T-helper 1 cell treated with Interleukin-12 subunit alpha and Interleukin-12 subunit beta and Interleukin-4 antibody, amounts not matched to agents 30 μg/mL and 1 μg/mL, for 36 hours (primary cell): ENCODE measurements at regions not wholly inside any gene's neighbourhood (a gene's known extent, or its start where the extent isn't known, plus 50 kb on each side); places are given as distances from the start of the nearest gene placed in this dataset.

Experiments
- H3K27ac Mint-ChIP-seq: one replicate; pipeline ENCODE4 v1.8.0; 2021; ENCODE audit warnings: mild to moderate bottlenecking, mixed read lengths
- H3K27me3 Mint-ChIP-seq: one replicate; pipeline ENCODE4 v1.8.0; 2021; ENCODE audit warnings: low read depth, mixed read lengths
- H3K36me3 Mint-ChIP-seq: one replicate; pipeline ENCODE4 v1.8.0; 2021; ENCODE audit warnings: low read depth, mixed read lengths
- H3K4me1 Mint-ChIP-seq: one replicate; pipeline ENCODE4 v1.8.0; 2021; ENCODE audit warnings: low read depth, mixed read lengths
- H3K4me3 Mint-ChIP-seq: one replicate; pipeline ENCODE4 v1.8.0; 2021; ENCODE audit warnings: mild to moderate bottlenecking, moderate library complexity, mixed read lengths
- H3K9me3 Mint-ChIP-seq: one replicate; pipeline ENCODE4 v1.8.0; 2021; ENCODE audit warnings: mixed read lengths

DNA sequence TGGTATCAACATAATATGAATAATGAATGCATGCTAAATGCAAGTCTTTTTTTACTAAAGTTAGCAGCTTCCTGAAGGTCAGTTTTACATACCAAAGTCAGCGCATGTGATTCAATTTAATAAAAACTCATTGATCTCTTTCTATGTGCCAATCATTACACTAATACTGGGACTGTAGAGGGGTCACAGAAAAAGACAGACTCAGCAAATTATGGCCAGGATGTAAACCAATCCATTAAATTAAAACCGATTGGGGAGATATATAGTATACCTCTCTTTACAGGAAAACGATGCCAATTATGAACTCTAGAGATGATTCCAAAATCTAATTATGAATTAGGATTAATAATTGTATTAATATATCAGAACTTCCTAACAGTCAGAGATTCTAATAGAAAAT is 624.4 kb upstream of the PCDH20 start:
- no peak overlapping the region for H3K27ac Mint-ChIP-seq

DNA sequence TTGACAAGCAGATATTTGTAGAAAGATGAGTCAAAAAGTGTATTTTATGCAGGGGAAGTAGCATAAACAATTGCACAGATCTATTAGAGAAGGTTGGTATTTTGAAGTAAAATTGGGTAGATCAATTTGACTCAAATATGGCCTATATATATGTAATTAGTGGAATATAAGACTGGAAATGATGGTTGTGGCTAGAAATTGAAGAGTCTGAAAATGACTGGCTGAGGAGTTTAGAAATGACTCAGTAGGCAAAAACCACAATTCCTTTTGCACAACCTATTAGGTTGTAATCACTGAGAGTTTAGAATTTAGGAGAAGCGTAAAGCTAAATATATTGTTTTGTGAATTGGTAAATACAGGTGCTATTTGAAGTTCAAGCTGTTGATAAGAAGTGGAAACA is 622.6 kb upstream of the PCDH20 start:
- Mint-ChIP-seq H3K27ac (no peak overlapping the region), H3K36me3 (no peaks in the 10 kb centered on the region), H3K27me3 (no peaks in the 10 kb centered on the region), H3K9me3 (no peaks in the 10 kb centered on the region), H3K4me3 (no peak overlapping the region), H3K4me1 (no peaks in the 10 kb centered on the region)

More for the DNA sequence above, 624.4 kb upstream of the PCDH20 start:
- Mint-ChIP-seq H3K9me3 (no peaks in the 10 kb centered on the region), H3K4me1 (no peaks in the 10 kb centered on the region), H3K27me3 (no peaks in the 10 kb centered on the region), H3K4me3 (no peak overlapping the region), H3K36me3 (no peaks in the 10 kb centered on the region)

DNA sequence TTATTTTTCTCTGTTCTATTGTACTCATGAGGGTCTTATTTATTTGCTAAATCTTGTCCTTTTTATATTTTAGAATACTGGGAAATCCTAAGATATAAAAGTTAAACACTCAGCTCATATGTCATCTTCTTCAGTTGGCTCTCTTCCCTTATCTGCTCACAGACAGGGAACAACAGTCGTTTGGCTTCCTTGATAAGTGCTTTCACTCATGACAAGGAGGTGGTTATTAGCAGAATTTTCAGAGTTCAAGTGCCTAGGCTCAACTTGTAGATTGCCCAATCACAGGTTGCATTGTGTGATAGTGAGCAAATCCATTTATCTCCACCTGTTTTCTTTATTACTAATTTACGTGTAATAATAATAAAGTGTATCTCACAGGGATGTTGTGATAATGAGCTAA is 620.3 kb upstream of the PCDH20 start:
- Mint-ChIP-seq H3K27ac (no peak overlapping the region), H3K9me3 (no peaks in the 10 kb centered on the region), H3K27me3 (no peaks in the 10 kb centered on the region), H3K4me3 (no peak overlapping the region), H3K36me3 (no peaks in the 10 kb centered on the region), H3K4me1 (no peaks in the 10 kb centered on the region)

DNA sequence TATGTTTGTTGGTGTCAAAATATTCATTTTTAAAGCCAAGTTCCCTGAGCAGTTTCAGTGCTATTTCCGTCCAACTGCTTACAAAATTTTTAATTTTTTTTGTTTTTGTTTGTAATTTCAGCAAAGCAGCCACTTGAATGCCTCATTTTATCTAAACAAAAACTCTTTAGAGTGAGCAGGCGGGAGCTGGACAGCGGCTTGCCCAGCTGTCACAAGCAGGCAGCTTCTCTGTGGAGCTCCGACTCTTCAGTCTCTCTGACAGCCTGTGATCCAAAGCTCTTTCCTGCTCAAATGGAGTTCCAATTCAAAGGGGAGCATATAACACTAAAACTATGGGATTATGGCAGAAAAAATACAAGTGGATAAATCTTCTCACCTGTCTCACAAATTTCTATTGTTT is 618.3 kb upstream of the PCDH20 start:
- H3K4me3 Mint-ChIP-seq, result no peak overlapping the region
- H3K27me3 Mint-ChIP-seq, result no peaks in the 10 kb centered on the region
- no peaks in the 10 kb centered on the region for H3K9me3 Mint-ChIP-seq
- no peak overlapping the region for H3K27ac Mint-ChIP-seq
- no peaks in the 10 kb centered on the region for H3K4me1 Mint-ChIP-seq
- H3K36me3 Mint-ChIP-seq, result no peaks in the 10 kb centered on the region

DNA sequence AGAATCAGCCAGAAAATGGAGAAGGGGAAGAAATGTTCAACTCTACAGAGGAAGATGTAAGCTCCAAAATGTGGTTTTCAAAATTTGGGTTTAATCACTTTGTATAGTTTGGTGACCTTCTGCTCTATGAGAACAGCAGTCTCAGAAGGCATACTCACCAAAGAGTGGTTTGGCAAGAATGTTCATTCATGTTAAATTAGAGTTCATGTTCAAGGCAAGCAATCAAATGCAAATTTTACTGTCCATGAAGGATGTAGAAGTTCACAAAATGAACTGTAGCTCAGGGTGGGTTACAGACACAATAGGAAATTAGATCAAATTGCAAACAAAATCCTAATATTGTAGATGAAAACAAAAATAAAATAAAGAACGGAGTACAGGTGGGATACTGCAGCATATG is 606.7 kb upstream of the PCDH20 start:
- Mint-ChIP-seq H3K4me3 (no peak overlapping the region), H3K27me3 (no peaks in the 10 kb centered on the region), H3K4me1 (no peaks in the 10 kb centered on the region), H3K9me3 (no peaks in the 10 kb centered on the region), H3K36me3 (no peaks in the 10 kb centered on the region), H3K27ac (no peak overlapping the region)

DNA sequence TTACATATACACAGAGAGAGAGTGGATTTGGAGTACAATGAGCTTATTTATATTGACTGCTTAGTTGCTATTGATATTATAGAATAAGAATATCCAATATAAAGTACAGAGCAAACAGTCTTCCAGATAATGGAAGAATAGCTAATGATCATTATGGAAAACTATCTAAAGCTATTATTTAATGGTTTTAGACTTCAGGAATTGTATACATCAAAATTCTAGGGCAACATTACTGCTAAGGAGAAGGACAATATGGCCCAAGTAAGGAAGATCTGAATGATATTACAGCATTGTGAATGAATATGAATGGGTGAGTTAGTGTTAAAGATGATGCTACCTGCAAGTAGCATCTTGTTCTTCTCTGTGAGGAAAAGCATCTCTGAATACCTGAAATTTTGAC is 604.2 kb upstream of the PCDH20 start:
- no peak overlapping the region for H3K27ac Mint-ChIP-seq
- H3K4me1 Mint-ChIP-seq, result no peaks in the 10 kb centered on the region
- H3K27me3 Mint-ChIP-seq, result no peaks in the 10 kb centered on the region
- H3K9me3 Mint-ChIP-seq, result no peaks in the 10 kb centered on the region
- H3K4me3 Mint-ChIP-seq, result no peak overlapping the region
- H3K36me3 Mint-ChIP-seq, result no peaks in the 10 kb centered on the region

DNA sequence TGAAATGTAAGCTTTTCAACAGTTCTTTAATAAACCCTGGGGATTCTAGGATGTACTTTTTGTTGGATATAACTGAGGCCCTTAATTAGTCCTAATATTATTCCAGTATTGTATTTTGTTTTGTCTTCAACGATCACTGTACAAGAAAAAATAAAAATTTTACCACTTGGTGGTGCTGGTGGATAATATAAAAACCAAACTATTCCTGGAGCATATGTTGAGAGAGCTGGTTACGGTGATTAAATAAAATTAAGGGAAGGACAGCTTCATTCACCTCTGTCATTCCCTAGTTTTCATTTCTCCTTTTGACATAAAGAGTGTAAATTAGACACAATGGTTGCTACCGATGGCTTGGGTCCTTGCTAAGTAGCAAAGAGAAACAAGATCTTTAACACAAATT is 598.6 kb upstream of the PCDH20 start:
- Mint-ChIP-seq H3K36me3 (no peaks in the 10 kb centered on the region), H3K4me1 (no peaks in the 10 kb centered on the region), H3K9me3 (no peaks in the 10 kb centered on the region), H3K27me3 (no peaks in the 10 kb centered on the region), H3K27ac (no peak overlapping the region), H3K4me3 (no peak overlapping the region)

DNA sequence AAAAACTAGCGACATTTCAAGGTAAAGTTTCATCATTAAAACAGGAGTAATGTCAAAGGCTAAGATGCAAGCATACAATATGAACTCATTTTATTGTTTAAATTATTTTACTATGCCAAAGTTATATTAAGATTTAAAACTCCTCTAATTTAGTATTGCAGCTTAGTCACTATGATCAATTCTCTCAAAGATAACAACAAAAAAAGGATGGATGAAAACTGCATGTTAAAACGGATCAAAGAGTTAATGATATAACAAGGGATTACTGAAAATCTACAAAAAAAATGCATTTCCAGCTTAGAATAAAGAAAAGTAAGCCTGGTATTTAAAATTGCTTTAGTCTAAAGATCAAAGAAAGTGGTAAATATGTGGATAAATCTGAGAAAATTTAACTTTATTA is 587.8 kb upstream of the PCDH20 start:
- H3K36me3 Mint-ChIP-seq, result no peaks in the 10 kb centered on the region
- H3K27me3 Mint-ChIP-seq, result no peaks in the 10 kb centered on the region
- no peaks in the 10 kb centered on the region for H3K9me3 Mint-ChIP-seq
- H3K27ac Mint-ChIP-seq, result no peak overlapping the region
- H3K4me1 Mint-ChIP-seq, result no peaks in the 10 kb centered on the region
- H3K4me3 Mint-ChIP-seq, result no peak overlapping the region

DNA sequence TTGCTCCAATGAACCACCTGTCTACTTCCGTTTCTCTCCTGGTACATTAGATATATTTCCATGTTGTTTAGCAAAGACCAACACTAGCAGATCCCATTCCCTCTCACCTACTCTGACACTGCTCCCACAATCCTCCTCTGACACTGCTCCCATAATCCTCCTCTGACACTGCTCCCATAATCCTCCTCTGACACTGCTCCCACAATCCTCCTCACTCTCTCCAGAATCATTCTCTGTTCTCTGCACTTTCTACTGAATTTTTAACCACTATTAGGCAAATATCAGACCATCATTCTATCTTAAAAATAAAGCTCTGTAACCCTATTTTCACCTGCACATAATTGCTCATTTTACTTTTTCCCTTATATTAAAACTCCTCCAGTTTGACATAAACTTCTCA is 578.5 kb upstream of the PCDH20 start:
- Mint-ChIP-seq H3K9me3 (peaks cover 14% of the 10 kb centered on the region), H3K27me3 (no peaks in the 10 kb centered on the region), H3K4me1 (no peaks in the 10 kb centered on the region), H3K36me3 (no peaks in the 10 kb centered on the region), H3K27ac (no peak overlapping the region), H3K4me3 (no peak overlapping the region)

DNA sequence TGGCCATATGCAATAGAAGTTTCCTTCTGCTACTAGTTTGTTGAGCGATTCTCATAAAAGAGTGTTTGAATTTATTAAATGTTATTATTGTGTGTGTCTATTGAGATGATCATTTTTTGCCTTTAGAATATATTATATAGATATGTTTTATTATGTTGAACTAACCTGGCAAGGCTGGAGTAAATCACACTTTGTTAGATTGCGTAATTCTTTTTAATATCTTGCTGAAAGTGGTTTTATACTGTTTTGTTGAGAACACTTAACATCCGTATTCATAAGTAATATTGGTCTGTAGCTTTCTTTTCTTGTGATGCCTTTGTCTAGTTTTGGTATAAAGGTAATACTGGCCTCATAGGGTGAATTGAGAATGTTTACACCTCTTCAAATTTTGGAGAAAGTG is 574.3 kb upstream of the PCDH20 start:
- Mint-ChIP-seq H3K36me3 (no peaks in the 10 kb centered on the region), H3K27ac (no peak overlapping the region), H3K27me3 (no peaks in the 10 kb centered on the region), H3K9me3 (peaks cover 8% of the 10 kb centered on the region), H3K4me1 (no peaks in the 10 kb centered on the region), H3K4me3 (no peak overlapping the region)

DNA sequence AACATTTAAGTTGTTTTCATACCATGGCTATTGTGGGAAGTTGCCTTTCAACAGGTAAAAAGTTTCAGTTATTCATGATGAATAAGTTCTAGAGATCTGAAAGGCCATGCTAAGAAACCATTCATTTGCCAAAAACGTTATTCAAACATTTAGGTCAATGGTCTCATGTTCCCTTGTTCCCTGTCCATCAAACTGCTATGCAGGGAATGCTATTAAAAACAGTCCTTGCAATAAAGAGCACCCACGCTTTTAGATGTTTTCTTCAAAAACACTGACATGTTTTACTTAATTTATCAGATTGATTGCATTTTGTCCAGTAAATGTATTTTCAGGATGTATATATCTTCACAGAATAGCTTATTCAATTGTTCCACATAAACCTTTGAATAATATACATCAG is 573.2 kb upstream of the PCDH20 start:
- H3K4me3 Mint-ChIP-seq, result no peak overlapping the region
- H3K27ac Mint-ChIP-seq, result no peak overlapping the region
- H3K4me1 Mint-ChIP-seq, result no peaks in the 10 kb centered on the region
- H3K36me3 Mint-ChIP-seq, result no peaks in the 10 kb centered on the region
- no peaks in the 10 kb centered on the region for H3K9me3 Mint-ChIP-seq
- H3K27me3 Mint-ChIP-seq, result no peaks in the 10 kb centered on the region

DNA sequence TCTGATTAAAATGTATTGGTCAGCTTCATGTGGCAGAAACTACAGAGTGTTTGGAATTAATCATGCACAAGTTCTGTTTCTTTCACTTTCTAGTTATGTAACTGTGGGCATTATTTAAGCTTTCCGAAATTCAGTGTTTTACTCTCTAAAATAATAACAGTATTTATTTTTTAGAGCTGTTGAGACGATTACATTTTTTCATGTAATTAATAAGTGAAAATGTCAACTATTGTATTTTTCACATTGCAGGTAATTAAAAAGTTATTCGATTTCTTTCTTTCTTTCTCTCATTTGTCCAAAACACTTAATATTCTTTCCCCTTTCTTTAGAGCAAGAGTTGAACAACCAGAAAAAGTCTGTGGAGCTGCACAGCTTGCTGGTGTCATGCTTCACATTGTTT is 559.4 kb upstream of the PCDH20 start:
- H3K36me3 Mint-ChIP-seq, result no peaks in the 10 kb centered on the region
- no peak overlapping the region for H3K27ac Mint-ChIP-seq
- no peaks in the 10 kb centered on the region for H3K4me1 Mint-ChIP-seq
- H3K27me3 Mint-ChIP-seq, result no peaks in the 10 kb centered on the region
- no peak overlapping the region for H3K4me3 Mint-ChIP-seq
- peaks cover 8% of the 10 kb centered on the region for H3K9me3 Mint-ChIP-seq

DNA sequence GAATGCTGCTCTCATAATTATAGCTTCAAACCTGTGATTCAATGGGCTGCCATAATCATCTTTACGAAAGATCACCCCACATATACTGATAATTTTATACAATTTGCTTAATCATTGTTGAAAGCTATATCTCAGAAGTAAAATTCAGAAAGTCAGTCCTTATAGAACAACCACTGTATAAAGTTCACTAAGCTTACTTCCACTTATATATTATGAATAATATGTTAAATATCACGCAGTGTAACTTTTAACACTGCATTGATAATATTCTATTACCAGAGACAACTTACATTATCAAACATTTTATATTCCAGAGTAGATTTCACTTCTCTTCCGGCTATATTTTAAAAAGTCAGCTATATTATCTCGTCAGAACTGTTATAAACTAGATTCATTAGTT is 550.1 kb upstream of the PCDH20 start:
- no peaks in the 10 kb centered on the region for H3K36me3 Mint-ChIP-seq

DNA sequence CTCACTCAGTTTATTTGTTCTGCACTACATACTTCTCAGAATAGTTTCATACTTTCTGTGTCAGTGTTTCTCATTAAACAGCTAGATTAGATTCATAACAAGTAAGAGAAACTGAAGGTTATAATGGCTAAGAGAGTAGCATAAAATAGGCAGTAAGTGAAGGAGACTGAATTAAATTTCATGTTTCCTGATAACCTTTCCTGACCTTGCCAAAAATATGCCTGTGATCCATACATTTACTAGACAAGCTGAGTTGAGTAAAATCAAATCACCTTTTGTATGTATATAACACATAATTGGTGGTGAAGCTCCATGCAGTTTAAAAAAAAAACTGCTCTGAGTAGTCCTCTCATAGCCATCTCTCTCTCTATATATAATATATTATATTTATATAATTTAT is 545.3 kb upstream of the PCDH20 start:
- H3K4me3 Mint-ChIP-seq, result no peak overlapping the region
- no peak overlapping the region for H3K27ac Mint-ChIP-seq
- no peaks in the 10 kb centered on the region for H3K36me3 Mint-ChIP-seq
- no peaks in the 10 kb centered on the region for H3K9me3 Mint-ChIP-seq
- no peaks in the 10 kb centered on the region for H3K27me3 Mint-ChIP-seq
- no peaks in the 10 kb centered on the region for H3K4me1 Mint-ChIP-seq

More for the DNA sequence above, 550.1 kb upstream of the PCDH20 start:
- Mint-ChIP-seq H3K4me1 (no peaks in the 10 kb centered on the region), H3K27ac (no peak overlapping the region), H3K9me3 (no peaks in the 10 kb centered on the region), H3K4me3 (no peak overlapping the region), H3K27me3 (no peaks in the 10 kb centered on the region)

DNA sequence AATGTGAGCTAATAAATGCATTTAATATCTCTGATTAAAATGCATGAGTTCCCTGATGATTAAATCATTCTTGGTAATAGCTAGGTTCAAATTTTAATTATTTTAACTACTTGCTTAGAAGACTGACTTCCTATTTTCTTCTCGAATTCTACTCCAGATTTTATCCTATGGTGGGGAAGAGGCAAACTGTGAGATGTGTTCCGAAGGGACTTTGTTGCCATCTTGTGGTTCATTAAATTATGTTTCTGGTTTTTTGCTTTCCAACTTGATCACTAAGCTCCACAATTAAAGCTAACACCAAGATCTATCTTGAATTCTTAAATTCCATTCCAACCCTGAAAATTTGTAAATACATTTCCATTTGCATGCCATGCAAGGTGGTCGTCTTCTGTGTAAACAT is 538.4 kb upstream of the PCDH20 start:
- Mint-ChIP-seq H3K27me3 (no peaks in the 10 kb centered on the region), H3K4me3 (no peak overlapping the region), H3K36me3 (no peaks in the 10 kb centered on the region), H3K4me1 (no peaks in the 10 kb centered on the region), H3K9me3 (no peaks in the 10 kb centered on the region), H3K27ac (no peak overlapping the region)

DNA sequence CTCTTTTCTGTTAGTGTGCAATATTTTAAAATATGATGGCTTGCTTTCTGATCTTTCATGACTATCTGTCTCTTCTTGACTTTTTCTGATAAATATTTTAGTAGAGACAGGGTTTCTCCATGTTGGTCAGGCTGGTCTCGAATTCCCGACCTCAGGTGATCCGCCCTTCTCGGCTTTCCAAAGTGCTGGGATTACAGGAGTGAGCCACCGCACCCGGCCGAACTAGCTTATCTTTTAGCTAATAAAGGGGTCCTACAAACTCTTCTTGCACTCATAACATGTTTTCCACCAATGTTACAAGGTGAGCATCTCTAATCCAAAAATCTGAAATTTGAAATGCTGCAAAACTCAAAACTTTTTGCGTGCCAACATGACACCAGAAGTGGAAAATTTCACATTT is 535.2 kb upstream of the PCDH20 start:
- Mint-ChIP-seq H3K9me3 (peaks cover 4% of the 10 kb centered on the region), H3K4me1 (no peaks in the 10 kb centered on the region), H3K4me3 (no peak overlapping the region), H3K27me3 (no peaks in the 10 kb centered on the region), H3K36me3 (no peaks in the 10 kb centered on the region), H3K27ac (no peak overlapping the region)
